Transverse colon (tissue), 4 donors: ENCODE measurements at regions not wholly inside any gene's neighbourhood (a gene's known extent, or its start where the extent isn't known, plus 50 kb on each side); places are given as distances from the start of the nearest gene placed in this dataset.

Experiments used
- POLR2AphosphoS5 ChIP-seq, 3 donors: sonication (generic); formaldehyde crosslinking; IDR thresholded peaks; one replicate each; pipeline ENCODE4 v1.6.1; 2016; ENCODE audit warnings: antibody characterized with exemption in 3 of 3
- TF ChIP-seq, protein P1 (sequence below), 5 experiments: fragments of 200-600 bp in 3 of 5; fragments of 450-650 bp in 2 of 5; sonication (generic) in 3 of 5; IDR thresholded peaks; 1 replicate in 2 of 5; 2 replicates in 3 of 5; pipeline ENCODE4 v1.5.1; 2016 to 2017; ENCODE audit warnings: antibody characterized with exemption in 5 of 5, inconsistent platforms in 3 of 5, mild to moderate bottlenecking in 2 of 5, moderate library complexity in 1 of 5

DNA sequence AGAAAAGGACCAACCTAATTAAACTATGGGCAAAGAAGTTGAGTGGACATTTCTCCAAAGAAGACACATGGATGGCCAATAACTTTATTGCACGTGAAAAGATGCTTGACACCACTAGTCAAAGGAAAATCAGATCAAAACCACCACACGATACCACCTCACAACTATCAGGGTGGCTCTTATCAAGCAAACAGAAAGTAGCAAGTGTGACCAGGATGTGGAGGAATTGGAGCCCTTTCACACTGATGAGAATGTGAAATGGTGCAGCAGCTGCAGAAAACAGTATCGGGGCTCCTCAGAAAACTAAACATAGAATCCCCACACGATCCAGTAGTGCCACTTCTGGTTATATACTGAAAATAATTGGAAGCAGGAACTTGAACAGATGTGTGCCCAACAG, 72.2 kb upstream of the ALKAL2 start:
- TF ChIP-seq, protein P1, sequence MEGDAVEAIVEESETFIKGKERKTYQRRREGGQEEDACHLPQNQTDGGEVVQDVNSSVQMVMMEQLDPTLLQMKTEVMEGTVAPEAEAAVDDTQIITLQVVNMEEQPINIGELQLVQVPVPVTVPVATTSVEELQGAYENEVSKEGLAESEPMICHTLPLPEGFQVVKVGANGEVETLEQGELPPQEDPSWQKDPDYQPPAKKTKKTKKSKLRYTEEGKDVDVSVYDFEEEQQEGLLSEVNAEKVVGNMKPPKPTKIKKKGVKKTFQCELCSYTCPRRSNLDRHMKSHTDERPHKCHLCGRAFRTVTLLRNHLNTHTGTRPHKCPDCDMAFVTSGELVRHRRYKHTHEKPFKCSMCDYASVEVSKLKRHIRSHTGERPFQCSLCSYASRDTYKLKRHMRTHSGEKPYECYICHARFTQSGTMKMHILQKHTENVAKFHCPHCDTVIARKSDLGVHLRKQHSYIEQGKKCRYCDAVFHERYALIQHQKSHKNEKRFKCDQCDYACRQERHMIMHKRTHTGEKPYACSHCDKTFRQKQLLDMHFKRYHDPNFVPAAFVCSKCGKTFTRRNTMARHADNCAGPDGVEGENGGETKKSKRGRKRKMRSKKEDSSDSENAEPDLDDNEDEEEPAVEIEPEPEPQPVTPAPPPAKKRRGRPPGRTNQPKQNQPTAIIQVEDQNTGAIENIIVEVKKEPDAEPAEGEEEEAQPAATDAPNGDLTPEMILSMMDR (IDR thresholded peaks at IDR 0.05): no peak
- no peak for TF ChIP-seq POLR2AphosphoS5 (IDR thresholded peaks at IDR 0.05)
